ENCODE measurements at regions not wholly inside any gene's neighbourhood (a gene's known extent, or its start where the extent isn't known, plus 50 kb on each side); places are given as distances from the start of the nearest gene placed in this dataset.

DNA sequence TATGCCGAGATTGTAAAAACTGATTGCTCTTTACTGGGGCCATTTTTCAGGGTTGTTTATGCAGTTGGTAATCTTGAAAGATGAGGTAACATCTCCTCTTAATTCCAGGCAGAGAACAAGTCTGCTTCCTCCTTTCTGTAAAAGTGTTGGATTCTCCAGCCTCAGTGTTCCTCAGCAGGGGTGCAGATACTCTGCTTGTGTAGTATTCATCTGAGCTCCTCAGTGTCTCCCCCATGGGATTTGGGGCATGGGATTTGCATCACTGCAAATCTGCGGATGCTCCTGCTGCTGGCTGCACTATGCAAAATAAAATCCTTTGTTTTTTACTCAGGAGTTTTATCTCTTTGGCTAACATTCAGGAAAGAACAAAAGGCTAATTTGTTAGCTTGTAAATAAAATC lies 104.9 kb upstream of the ATP8A1 start:
- TF ChIP-seq, protein P1, sequence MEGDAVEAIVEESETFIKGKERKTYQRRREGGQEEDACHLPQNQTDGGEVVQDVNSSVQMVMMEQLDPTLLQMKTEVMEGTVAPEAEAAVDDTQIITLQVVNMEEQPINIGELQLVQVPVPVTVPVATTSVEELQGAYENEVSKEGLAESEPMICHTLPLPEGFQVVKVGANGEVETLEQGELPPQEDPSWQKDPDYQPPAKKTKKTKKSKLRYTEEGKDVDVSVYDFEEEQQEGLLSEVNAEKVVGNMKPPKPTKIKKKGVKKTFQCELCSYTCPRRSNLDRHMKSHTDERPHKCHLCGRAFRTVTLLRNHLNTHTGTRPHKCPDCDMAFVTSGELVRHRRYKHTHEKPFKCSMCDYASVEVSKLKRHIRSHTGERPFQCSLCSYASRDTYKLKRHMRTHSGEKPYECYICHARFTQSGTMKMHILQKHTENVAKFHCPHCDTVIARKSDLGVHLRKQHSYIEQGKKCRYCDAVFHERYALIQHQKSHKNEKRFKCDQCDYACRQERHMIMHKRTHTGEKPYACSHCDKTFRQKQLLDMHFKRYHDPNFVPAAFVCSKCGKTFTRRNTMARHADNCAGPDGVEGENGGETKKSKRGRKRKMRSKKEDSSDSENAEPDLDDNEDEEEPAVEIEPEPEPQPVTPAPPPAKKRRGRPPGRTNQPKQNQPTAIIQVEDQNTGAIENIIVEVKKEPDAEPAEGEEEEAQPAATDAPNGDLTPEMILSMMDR (IDR thresholded peaks at IDR 0.05), result no peak
- no peak for TF ChIP-seq POLR2A (IDR thresholded peaks at IDR 0.05)

All from Peyer's patch (tissue), 4 donors.